Peyer's patch (tissue), 4 donors: ENCODE measurements at regions not wholly inside any gene's neighbourhood (a gene's known extent, or its start where the extent isn't known, plus 50 kb on each side); places are given as distances from the start of the nearest gene placed in this dataset.
"Not testable (repeated sequence)": the region's sequence is repeated elsewhere in the genome, so short reads cannot be mapped to it uniquely, and the experiment has no call there.

Experiments
- DNase-seq, 3 donors: peaks; one replicate each; pipeline ENCODE4 v3.0.0-alpha.2; 2017 to 2019
- H3K27ac ChIP-seq, 4 donors: fragments of 200-600 bp; sonication (generic); one replicate each; pipeline ENCODE4 v1.5.1; 2016 to 2019
- H3K27me3 ChIP-seq, 2 donors: fragments of 200-600 bp; sonication (generic); one replicate each; pipeline ENCODE4 v1.5.1; 2019
- H3K36me3 ChIP-seq, 3 donors: fragments of 200-600 bp; sonication (generic); one replicate each; pipeline ENCODE4 v1.5.1; 2016 to 2019
- H3K4me1 ChIP-seq, 4 donors: fragments of 200-600 bp; sonication (generic); one replicate each; pipeline ENCODE4 v1.5.1; 2016 to 2019
- H3K4me3 ChIP-seq, 4 donors: fragments of 200-600 bp; sonication (generic); 1 replicate in 3 of 4; 2 replicates in 1 of 4; pipeline ENCODE4 v1.5.1; 2016 to 2019; ENCODE audit warnings: mild to moderate bottlenecking in 1 of 4
- H3K9me3 ChIP-seq, 4 donors: fragments of 200-600 bp; sonication (generic); one replicate each; pipeline ENCODE4 v1.5.1; 2016 to 2019; ENCODE audit warnings: mild to moderate bottlenecking in 1 of 4
- POLR2A ChIP-seq, 2 donors: fragments of 450-650 bp; IDR thresholded peaks; one replicate each; pipeline ENCODE4 v1.5.1; 2017; ENCODE audit warnings: antibody characterized with exemption in 2 of 2, mild to moderate bottlenecking in 2 of 2, moderate library complexity in 2 of 2

GRCh38 chr9:41321277-41321676, 132.2 kb upstream of the ZNG1F start:
- not testable (repeated sequence) for DNase-seq, H3K27ac ChIP-seq, H3K27me3 ChIP-seq

DNA sequence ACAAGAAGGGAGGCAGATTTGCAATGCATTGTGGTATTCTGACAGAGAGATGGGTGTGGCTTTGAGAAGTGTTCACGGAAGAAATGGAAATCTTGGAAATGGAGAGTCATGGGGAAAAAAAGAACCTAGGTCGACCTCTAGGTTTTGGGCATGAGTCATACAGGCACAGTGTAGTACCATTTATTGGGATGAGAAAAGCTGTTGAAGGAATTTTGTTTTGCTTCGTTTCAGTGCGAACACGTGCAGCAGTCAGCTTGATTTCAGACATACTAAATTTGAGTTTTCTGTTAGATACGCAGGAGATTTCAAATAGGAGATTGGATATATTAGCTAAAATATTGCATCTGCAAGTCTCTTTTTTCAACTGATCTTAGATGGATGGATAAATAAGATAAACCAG, 119.8 kb upstream of the ZNG1F start:
- H3K27ac ChIP-seq, H3K4me3 ChIP-seq, H3K4me1 ChIP-seq, H3K36me3 ChIP-seq, H3K9me3 ChIP-seq, H3K27me3 ChIP-seq, DNase-seq: not testable (repeated sequence)

More at GRCh38 chr9:41321277-41321676, 132.2 kb upstream of the ZNG1F start:
- not testable (repeated sequence) for H3K4me3 ChIP-seq, H3K4me1 ChIP-seq, H3K9me3 ChIP-seq, H3K36me3 ChIP-seq

DNA sequence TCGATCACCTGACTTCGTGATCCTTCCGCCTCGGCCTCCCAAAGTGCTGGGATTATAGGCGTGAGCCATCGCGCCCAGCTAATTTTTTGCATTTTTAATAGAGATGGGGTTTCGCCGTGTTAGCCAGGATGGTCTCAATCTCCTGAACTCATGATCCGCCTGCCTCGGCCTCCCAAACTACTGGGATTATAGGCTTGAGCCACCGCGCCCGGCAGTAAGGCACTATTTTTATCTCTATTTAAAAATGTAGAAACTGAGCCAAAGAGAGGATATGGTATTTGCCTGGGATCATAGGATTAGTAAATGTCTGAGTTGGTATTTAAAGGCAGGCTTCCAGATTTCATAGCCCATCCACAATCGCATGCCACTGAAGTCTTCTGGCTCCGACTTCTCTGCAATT, 96.6 kb upstream of the ZNG1F start:
- not testable (repeated sequence) for H3K4me3 ChIP-seq, DNase-seq, H3K36me3 ChIP-seq, H3K27me3 ChIP-seq, H3K27ac ChIP-seq, H3K4me1 ChIP-seq, H3K9me3 ChIP-seq

- not testable (repeated sequence) for H3K27me3 ChIP-seq, H3K4me1 ChIP-seq, H3K4me3 ChIP-seq, H3K36me3 ChIP-seq, DNase-seq, H3K27ac ChIP-seq, H3K9me3 ChIP-seq
Observed at GRCh38 chr9:41280299-41281238, 91.5 kb upstream of the ZNG1F start.

GRCh38 chr9:41279437-41279836, 90.3 kb upstream of the ZNG1F start:
- H3K36me3 ChIP-seq, H3K9me3 ChIP-seq, DNase-seq, H3K27me3 ChIP-seq, H3K27ac ChIP-seq, H3K4me3 ChIP-seq, H3K4me1 ChIP-seq: not testable (repeated sequence)

DNA sequence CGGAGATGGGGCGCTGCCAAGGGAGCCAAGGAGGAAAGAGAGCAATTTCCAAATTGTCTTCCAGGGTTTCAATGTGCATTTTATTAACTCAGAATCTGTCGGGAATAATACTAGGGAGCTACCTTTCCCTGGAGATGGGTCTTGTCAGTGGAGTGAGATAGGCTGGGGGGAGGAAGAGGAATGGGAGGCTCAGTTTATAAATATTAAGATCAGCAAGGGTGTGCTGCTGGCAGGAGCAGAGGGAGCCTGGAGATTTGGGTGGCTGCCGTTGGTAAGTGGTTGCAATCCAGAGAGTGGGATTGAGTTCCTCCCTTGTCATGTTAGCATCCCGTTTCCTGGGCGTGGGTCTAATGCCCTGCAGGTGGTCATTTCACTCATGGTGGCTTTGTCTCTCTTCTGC, 89.9 kb upstream of the ZNG1F start:
- not testable (repeated sequence) for H3K27me3 ChIP-seq, H3K27ac ChIP-seq, H3K36me3 ChIP-seq, H3K9me3 ChIP-seq, H3K4me3 ChIP-seq, DNase-seq, H3K4me1 ChIP-seq

- H3K27ac ChIP-seq = peak overlapping the region in 2 of 4 donors; percentile 35 to 73
- not testable (repeated sequence) for H3K36me3 ChIP-seq, H3K27me3 ChIP-seq, H3K4me1 ChIP-seq, H3K9me3 ChIP-seq
- peak overlapping the region; percentile 47 to 55 (median 53) for H3K4me3 ChIP-seq
- peak; percentile 63 to 87 (median 71) for DNase-seq
- TF ChIP-seq POLR2A (IDR thresholded peaks at IDR 0.05) = peak in 1 of 2 donors; percentile 15
Observed at GRCh38 chr9:41273549-41274267, 84.6 kb upstream of the ZNG1F start.

GRCh38 chr9:41272879-41273548, 83.9 kb upstream of the ZNG1F start:
- H3K27ac ChIP-seq = peak overlapping the region in 3 of 4 donors; percentile 48 to 76 (median 62)
- not testable (repeated sequence) for H3K27me3 ChIP-seq, H3K4me1 ChIP-seq, H3K9me3 ChIP-seq, H3K36me3 ChIP-seq
- H3K4me3 ChIP-seq = peak overlapping the region; percentile 50 to 55 (median 54)
- DNase-seq = peak in 2 of 3 donors; percentile 44 to 60

- not testable (repeated sequence) for H3K27me3 ChIP-seq, H3K36me3 ChIP-seq, H3K4me1 ChIP-seq, DNase-seq, H3K27ac ChIP-seq, H3K9me3 ChIP-seq, H3K4me3 ChIP-seq
Observed at GRCh38 chr9:41270992-41271391, 81.9 kb upstream of the ZNG1F start.

DNA sequence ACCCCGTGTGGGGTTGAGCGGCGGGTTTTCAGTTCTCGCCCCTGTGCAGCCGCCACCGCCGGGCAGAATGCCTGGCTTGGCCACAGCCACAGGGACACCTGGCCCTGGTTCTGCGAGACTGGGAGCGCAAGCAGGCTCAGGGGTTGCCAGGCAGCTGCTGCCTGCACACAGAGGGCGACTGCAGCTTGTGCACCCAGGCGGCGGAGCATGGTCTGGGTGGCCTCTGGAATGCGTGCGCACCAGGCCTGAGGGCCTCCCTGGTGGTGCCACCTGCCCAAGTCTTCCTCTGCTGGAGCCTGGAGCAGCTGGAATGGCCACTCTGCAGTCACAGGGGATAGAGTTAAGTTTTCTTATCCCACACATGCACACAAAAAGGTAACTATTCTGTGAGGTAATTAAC, 80.4 kb upstream of the ZNG1F start:
- not testable (repeated sequence) for DNase-seq, H3K36me3 ChIP-seq, H3K9me3 ChIP-seq, H3K4me1 ChIP-seq, H3K4me3 ChIP-seq, H3K27ac ChIP-seq, H3K27me3 ChIP-seq

- not testable (repeated sequence) for H3K36me3 ChIP-seq, H3K9me3 ChIP-seq, H3K4me3 ChIP-seq, H3K27me3 ChIP-seq, H3K4me1 ChIP-seq, H3K27ac ChIP-seq
- DNase-seq = peak in 2 of 3 donors; percentile 48 to 50
Observed at GRCh38 chr9:41269054-41269453, 79.9 kb upstream of the ZNG1F start.

GRCh38 chr9:41266602-41267001, 77.5 kb upstream of the ZNG1F start:
- H3K4me3 ChIP-seq, H3K36me3 ChIP-seq, H3K27me3 ChIP-seq, H3K4me1 ChIP-seq, DNase-seq, H3K9me3 ChIP-seq, H3K27ac ChIP-seq: not testable (repeated sequence)

GRCh38 chr9:41266000-41266399, 76.9 kb upstream of the ZNG1F start:
- not testable (repeated sequence) for DNase-seq

DNA sequence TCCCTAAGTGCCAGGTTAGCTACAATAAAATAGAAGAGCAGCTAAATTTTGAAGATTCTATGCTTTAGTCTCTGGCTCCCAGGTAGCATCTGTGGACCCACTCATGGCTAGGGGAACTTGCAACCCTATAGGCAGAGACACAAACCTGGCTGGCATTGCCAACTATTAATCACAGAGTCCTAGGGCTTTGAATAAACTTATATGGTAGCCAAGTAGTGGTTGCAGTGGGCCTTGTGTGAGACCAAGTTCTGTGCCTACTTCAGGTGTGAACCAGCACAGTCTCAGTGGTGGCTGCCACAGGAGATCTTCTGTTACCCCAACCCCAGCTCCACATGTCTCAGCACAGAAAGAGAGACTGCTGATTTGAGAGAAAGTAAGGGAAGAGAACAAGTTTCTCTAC, 62.9 kb upstream of the ZNG1F start:
- H3K27ac ChIP-seq, H3K36me3 ChIP-seq, DNase-seq, H3K9me3 ChIP-seq, H3K4me1 ChIP-seq, H3K27me3 ChIP-seq, H3K4me3 ChIP-seq: not testable (repeated sequence)

More at GRCh38 chr9:41266000-41266399, 76.9 kb upstream of the ZNG1F start:
- H3K9me3 ChIP-seq, H3K4me3 ChIP-seq, H3K27me3 ChIP-seq, H3K36me3 ChIP-seq, H3K27ac ChIP-seq, H3K4me1 ChIP-seq: not testable (repeated sequence)

DNA sequence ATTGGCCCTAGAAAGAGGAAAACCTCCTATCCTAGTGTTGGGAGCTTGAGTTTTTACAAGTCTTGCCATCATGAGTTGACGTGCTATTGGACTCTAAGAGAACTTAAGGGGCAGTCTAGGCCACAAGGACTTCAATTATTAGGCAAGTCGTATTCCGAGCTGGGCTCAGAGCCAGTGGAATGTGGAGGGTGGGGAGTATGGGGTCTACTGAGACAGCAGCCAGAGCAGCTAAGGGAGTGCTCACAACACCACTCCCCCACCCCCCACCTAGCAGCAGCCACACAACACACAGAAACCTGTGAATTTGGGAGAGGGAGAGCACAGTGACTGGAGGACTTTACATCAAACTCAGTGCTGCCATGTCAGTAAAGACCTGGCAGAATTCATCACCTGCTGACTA, 62.0 kb upstream of the ZNG1F start:
- not testable (repeated sequence) for H3K27ac ChIP-seq, DNase-seq, H3K4me1 ChIP-seq, H3K9me3 ChIP-seq, H3K36me3 ChIP-seq, H3K27me3 ChIP-seq, H3K4me3 ChIP-seq
